Thoracic aorta (tissue), 2 donors: ENCODE measurements at regions not wholly inside any gene's neighbourhood (a gene's known extent, or its start where the extent isn't known, plus 50 kb on each side); places are given as distances from the start of the nearest gene placed in this dataset.

Experiments
- ATAC-seq: fragments of 150-250 bp; one replicate; pipeline ENCODE4 v1.8.0; 2017; ENCODE audit warnings: low read depth; ENCODE audit not compliant: insufficient number of reproducible peaks, low FRiP score
- DNase-seq: peaks from one replicate; pipeline ENCODE4 v3.0.0-alpha.2; 2020; ENCODE audit warnings: low spot score
- H3K27ac ChIP-seq, 2 donors: fragments of 200-600 bp; sonication (generic); 1 replicate in 1 of 2; 2 replicates in 1 of 2; pipeline ENCODE4 v1.5.1; 2016; ENCODE audit warnings: mild to moderate bottlenecking in 2 of 2, moderate library complexity in 2 of 2
- H3K27me3 ChIP-seq: fragments of 200-600 bp; sonication (generic); replicated peaks from 2 replicates; pipeline ENCODE4 v1.6.0; 2016; ENCODE audit warnings: mild to moderate bottlenecking; ENCODE audit not compliant: insufficient read depth
- H3K36me3 ChIP-seq: fragments of 200-600 bp; sonication (generic); one replicate; pipeline ENCODE4 v1.5.1; 2016
- H3K4me1 ChIP-seq, 2 donors: fragments of 200-600 bp; sonication (generic); 1 replicate in 1 of 2; 2 replicates in 1 of 2; pipeline versions ENCODE4 v1.5.1 to v1.6.0; 2016; ENCODE audit warnings: low read depth in 2 of 2, mild to moderate bottlenecking in 1 of 2; ENCODE audit not compliant: control insufficient read depth in 1 of 2
- H3K4me3 ChIP-seq: fragments of 200-600 bp; sonication (generic); 2 replicates; pipeline ENCODE4 v1.5.1; 2016; ENCODE audit warnings: mild to moderate bottlenecking
- H3K9me3 ChIP-seq: fragments of 200-600 bp; sonication (generic); 2 replicates; pipeline ENCODE4 v1.5.1; 2016
- TF ChIP-seq, protein P1 (sequence below): fragments of 200-600 bp; sonication (generic); IDR thresholded peaks from one replicate; pipeline ENCODE4 v1.5.1; 2019; ENCODE audit warnings: antibody characterized with exemption

GRCh38 chr4:184887333-184887732 lies 61.6 kb upstream of the ACSL1 start:
- H3K27me3 ChIP-seq, result no peaks in the 10 kb centered on the region
- no peak overlapping the region for H3K27ac ChIP-seq
- no peak overlapping the region for H3K4me3 ChIP-seq
- ATAC-seq (no peak), DNase-seq (no peak)
- TF ChIP-seq, protein P1, sequence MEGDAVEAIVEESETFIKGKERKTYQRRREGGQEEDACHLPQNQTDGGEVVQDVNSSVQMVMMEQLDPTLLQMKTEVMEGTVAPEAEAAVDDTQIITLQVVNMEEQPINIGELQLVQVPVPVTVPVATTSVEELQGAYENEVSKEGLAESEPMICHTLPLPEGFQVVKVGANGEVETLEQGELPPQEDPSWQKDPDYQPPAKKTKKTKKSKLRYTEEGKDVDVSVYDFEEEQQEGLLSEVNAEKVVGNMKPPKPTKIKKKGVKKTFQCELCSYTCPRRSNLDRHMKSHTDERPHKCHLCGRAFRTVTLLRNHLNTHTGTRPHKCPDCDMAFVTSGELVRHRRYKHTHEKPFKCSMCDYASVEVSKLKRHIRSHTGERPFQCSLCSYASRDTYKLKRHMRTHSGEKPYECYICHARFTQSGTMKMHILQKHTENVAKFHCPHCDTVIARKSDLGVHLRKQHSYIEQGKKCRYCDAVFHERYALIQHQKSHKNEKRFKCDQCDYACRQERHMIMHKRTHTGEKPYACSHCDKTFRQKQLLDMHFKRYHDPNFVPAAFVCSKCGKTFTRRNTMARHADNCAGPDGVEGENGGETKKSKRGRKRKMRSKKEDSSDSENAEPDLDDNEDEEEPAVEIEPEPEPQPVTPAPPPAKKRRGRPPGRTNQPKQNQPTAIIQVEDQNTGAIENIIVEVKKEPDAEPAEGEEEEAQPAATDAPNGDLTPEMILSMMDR, result no peak
- no peaks in the 10 kb centered on the region for H3K36me3 ChIP-seq
- no peaks in the 10 kb centered on the region for H3K4me1 ChIP-seq
- H3K9me3 ChIP-seq, result no peaks in the 10 kb centered on the region

DNA sequence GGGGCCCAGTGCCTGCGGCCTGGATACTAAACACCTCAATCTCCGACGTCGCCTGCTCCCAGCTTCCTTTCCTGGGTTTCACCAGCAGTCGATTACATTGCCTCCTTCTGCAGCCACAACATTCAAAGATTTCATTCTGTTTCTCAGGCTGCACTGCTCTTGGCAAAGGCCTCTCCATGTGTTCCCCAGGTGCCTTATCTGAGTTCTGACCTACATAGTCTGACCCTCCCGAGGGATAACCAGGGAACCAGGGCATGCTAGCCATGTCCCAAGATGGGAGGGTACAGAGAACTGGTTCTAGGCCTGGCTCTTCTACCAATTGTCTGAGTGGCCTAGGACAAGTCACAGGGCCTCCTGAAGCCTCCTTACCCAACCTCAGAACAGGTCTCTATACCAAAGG lies 62.2 kb upstream of the ACSL1 start:
- no peak for ATAC-seq
- Histone ChIP-seq H3K27ac (no peak overlapping the region), H3K27me3 (no peaks in the 10 kb centered on the region), H3K9me3 (no peaks in the 10 kb centered on the region), H3K4me3 (no peak overlapping the region), H3K36me3 (no peaks in the 10 kb centered on the region), H3K4me1 (no peaks in the 10 kb centered on the region)
- no peak for DNase-seq
- TF ChIP-seq, protein P1, result no peak

DNA sequence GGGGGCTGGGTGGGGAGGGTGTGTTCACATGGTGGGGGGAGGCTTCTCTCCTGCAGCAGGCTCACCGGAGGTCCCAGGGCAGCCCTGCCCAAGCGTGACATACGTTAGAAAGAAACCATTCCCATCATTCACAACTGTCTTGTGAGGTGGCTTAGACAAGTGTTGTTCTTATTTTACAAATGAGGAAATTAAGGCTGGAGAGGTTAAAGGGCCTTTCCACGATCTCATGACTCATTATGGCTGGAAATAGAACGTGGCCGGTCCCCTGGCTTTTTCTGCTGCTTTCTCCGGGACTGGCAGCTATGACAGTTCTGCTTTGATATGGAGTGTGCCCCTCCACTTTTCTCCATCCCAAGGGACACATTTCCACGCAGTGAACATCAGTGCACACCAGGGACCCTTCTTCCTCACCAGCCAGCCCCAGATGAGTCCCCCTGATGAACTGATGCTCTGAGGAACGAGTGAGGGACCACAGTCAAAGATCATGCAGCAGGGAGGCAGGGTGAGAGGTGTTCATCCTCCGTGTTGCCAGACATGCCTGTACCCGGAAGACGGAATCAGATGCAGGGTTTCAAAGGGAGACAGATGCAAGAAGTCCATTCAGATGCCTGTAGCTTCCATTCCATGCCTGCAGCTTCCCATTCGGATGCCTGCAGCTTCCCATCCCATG lies 64.0 kb upstream of the ACSL1 start:
- TF ChIP-seq, protein P1, result no peak
- Histone ChIP-seq H3K4me3 (no peak overlapping the region), H3K27ac (no peak overlapping the region), H3K9me3 (no peaks in the 10 kb centered on the region), H3K4me1 (no peaks in the 10 kb centered on the region), H3K27me3 (no peaks in the 10 kb centered on the region), H3K36me3 (no peaks in the 10 kb centered on the region)
- DNase-seq (no peak), ATAC-seq (no peak)

GRCh38 chr4:184890499-184890898 lies 64.7 kb upstream of the ACSL1 start:
- DNase-seq (no peak), ATAC-seq (no peak)
- Histone ChIP-seq H3K4me1 (no peaks in the 10 kb centered on the region), H3K27me3 (no peaks in the 10 kb centered on the region), H3K36me3 (no peaks in the 10 kb centered on the region), H3K27ac (no peak overlapping the region), H3K9me3 (no peaks in the 10 kb centered on the region), H3K4me3 (no peak overlapping the region)
- TF ChIP-seq, protein P1, result no peak

DNA sequence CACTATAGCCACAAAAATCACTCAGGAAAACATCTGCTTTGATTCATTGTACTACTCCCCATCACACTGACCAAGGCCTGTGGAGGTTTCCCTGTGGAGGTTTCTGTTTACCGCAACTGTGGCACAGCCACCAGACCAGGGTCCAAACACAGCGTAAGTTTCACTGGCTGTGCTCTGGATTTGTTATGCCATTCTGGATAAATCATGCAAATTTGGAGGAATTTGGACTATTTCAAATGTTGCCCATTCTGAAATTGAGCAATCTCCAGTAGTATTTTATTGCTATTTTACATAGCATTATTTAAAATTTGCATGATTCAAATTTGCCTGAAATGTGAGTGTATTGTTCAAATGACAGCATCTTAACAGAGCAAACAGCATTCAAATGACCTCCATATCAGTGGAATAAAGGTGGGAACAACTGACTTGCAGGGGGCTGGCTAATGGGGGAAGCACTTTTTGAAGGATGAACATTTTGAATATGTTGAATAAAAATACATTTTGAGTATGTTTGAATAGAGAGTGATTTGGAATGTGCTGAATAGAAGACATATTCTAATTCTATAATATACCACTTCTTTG lies 66.1 kb upstream of the ACSL1 start:
- TF ChIP-seq, protein P1, result no peak

More for the DNA sequence above, 66.1 kb upstream of the ACSL1 start:
- H3K27me3 ChIP-seq, result no peaks in the 10 kb centered on the region
- no peak for DNase-seq
- no peaks in the 10 kb centered on the region for H3K4me1 ChIP-seq
- no peaks in the 10 kb centered on the region for H3K36me3 ChIP-seq
- ATAC-seq, result no peak
- H3K27ac ChIP-seq, result no peak overlapping the region
- H3K4me3 ChIP-seq, result no peak overlapping the region
- H3K9me3 ChIP-seq, result no peaks in the 10 kb centered on the region
